HG03064 (cell line): ENCODE measurements at regions not wholly inside any gene's neighbourhood (a gene's known extent, or its start where the extent isn't known, plus 50 kb on each side); places are given as distances from the start of the nearest gene placed in this dataset.
A peak's percentile ranks its signal among the peaks of the same experiment; 100 is the strongest.
"Not testable (repeated sequence)": the region's sequence is repeated elsewhere in the genome, so short reads cannot be mapped to it uniquely, and the experiment has no call there.

Experiments used
- ATAC-seq: cut with Tn5 transposase; IDR thresholded peaks from one replicate; pipeline ENCODE4 v1.9.1; 2021; ENCODE audit warnings: low read depth; ENCODE audit not compliant: unreplicated experiment

DNA sequence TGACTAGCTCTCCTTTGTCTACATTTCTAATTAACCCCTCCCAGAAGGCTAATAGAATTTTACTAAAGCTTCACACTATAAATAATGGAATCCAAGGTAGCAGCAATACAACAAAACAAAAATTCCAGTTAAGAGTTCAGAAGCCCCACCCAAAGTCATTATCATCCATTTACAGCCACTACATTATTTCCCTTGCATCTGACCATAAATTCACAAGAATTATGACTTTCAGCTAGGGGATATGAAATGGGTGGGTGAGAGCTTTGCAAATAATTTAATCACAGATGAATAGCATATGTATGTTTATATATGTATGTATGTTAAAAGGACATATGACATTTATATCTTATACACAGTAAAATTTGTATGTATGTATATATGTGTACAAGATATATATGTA, 65.3 kb upstream of the PTGDR start:
- ATAC-seq, result no peak

GRCh38 chr14:52190337-52190931, 77.1 kb upstream of the PTGDR start:
- no peak for ATAC-seq

DNA sequence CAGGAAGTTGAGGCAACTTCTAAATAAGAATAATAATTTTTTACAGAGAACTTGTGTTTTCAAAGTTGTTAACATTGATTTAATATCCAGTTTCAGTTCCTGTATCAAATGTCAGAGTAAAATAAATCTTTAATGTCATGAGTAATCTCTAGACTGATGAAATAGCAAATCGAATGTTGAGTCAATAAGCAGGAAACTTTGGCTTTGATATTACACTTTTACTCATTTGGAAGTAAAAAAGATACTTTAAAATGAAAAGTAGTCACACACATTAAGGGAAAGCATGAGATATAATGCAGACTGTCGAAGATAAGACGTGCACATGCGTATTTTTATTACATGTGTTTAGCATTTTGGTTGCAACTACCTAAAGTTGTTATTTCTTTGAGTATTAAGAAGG, 78.2 kb upstream of the PTGDR start:
- no peak for ATAC-seq

DNA sequence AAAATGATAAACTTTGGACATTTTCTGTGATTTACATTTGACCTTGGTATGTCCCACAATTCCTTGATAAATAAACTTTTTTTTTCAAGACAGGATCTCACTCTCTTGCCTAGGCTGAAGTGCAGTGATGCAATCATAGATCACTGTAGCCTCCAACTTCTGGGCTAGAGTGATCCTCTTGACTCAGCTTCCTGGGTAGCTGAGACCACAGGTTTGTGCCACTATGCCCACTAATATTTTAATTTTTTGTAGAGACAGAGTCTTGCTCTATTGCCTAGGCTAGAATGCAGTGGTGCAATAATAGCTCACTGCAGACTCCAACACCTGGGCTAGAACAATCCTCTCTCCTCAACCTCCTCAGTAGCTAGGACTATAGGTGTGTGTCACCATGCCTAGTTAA, 79.1 kb upstream of the PTGDR start:
- no peak for ATAC-seq

DNA sequence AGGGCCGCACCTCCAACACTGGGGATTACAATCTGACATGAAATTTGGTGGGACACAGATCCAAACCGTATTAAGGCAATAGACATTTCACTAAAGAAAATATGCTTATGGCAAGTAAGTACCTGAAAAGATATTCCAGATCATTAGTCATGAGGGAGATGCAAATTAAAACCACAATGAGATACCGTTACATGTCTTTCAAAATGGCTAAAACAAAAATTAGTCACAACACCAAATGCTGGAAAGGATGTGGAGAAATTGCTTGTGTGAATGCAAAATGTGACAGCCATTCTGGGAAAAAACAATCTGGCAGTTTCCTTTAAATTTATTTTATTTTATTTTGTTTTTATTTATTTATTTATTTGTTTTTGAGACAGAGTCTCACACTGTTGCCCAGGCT, 82.3 kb upstream of the PTGDR start:
- no peak for ATAC-seq

GRCh38 chr14:52182853-52183252, 84.6 kb upstream of the PTGDR start:
- ATAC-seq, result no peak

GRCh38 chr14:52179141-52179790, 88.2 kb upstream of the PTGDR start:
- no peak for ATAC-seq

GRCh38 chr14:52175982-52176502, 91.5 kb upstream of the PTGDR start:
- ATAC-seq, result peak; percentile 85

DNA sequence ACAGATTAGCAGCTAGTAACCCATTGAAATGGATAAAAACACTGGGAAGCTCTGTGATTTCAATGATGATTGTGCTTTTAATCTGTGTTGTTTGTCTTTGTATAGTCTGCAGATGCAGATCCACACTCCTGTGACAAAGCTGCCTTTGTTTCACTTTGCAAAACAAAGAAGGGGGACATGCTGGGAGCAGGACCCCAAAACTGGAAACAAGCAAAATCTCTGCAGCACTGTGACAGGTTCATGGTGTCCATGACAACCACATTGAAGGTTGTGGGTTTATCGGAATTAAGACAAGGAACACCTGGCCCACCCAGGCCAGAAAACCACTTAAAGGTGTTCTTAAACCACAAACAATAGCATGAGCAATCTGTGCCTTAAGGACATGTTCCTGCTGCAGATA, 95.6 kb upstream of the PTGDR start:
- ATAC-seq, result not testable (repeated sequence)

DNA sequence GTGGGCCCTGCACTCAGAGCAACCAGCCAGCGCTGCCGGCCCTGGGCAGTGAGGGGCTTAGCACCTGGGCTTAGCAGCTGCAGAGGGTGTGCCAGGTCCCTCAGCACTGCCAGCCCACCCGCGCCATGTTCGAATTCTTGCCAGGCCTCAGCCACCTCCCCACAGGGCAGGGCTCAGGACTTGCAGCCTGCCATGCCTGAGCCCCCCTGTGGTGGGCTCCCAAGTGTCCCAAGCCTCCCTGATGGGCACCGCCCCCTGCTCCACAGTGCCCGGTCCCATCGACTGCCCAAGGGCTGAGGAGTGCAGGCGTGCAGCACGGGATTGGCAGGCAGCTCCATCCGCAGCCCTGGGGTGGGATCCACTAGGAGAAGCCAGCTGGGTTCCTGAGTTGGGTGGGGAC, 98.0 kb upstream of the NID2 start:
- no peak for ATAC-seq

- no peak for ATAC-seq
Observed at GRCh38 chr14:52155651-52156213, 86.9 kb upstream of the NID2 start.

DNA sequence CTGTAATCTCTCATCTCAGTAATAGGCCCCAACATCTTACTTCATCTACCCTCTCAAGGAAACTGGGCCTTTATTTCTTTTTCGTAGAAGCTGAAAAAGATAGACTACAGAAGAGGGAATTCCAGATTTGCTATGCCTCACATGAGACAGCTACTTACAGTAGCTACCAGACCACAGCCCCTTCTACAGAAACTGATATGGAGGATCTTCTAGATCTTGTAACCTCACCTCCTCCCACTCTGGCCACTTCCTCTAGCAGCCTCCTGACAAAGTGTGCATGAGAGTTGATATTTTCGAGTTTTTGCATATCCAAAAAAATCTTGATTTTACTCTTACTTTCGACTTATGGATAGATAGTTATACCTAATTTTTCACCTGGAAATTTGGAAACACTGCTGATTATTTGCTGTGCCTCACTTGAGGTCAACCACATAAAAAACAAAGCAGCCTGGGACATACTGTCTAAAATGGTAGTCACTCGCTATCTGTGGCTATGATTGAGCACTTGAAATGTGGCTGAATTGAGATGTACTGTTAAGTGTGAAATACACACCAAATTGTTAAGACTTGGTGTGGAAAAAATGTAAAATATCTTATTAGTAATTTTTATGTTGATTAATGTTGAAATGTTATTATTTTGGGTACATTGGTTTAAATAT, 86.3 kb upstream of the NID2 start:
- ATAC-seq, result no peak

DNA sequence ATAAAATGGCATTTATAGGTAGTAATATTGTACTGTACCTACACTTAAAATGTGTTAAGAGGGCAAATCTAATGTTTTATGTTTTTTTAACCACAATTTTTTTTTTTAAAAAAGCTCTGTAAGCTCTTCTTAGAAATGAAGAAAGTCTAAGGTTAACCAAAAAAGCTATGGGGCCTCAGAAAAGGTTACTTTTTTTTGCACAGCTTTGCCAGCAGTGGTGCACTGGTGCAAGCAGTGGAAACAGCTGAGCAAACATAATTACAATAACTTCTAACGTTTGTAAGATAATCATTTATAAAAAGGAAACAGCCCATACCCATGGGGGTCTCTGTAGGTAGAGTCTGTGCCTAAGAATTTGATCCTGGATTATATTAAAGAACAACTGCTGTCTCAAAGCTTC, 85.1 kb upstream of the NID2 start:
- ATAC-seq, result no peak

DNA sequence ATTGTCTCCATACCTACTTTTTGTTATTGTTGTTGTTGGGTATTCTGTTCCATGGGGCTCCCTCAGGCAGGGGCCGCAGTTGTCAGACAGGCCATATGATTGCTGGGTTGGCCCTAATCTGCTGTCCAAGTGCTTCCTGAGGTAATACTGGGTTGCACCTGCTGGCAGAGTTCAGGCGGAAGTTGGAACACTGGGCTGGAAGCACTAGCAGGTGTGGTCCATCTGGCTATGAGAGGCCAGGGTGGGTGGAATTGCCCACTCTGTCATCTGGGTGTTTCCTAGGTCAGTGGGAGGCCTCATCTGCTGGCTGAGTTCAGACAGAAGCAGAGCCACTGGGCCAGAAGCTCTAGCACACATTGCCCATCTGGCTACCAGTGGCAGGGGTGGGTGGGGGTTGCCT, 81.3 kb upstream of the NID2 start:
- ATAC-seq, result no peak

GRCh38 chr14:52148371-52148770, 79.5 kb upstream of the NID2 start:
- no peak for ATAC-seq

DNA sequence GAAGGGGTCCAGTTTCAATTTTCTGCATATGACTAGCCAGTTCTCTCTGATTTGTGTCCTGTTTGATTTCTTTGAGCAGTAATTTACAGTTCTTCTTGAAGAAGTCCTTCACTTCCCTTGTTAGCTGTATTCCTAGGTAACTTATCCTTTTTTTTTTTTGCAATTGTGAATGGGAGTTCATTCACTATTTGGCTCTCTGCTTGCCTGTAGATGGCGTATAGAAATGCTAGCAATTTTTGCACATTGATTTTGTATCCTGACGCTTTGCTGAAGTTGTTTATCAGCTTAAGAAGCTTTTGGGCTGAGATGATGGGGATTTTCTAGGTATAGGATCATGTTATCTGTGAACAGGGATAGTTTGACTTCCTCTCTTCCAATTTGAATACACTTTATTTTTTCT, 77.6 kb upstream of the NID2 start:
- ATAC-seq, result no peak

DNA sequence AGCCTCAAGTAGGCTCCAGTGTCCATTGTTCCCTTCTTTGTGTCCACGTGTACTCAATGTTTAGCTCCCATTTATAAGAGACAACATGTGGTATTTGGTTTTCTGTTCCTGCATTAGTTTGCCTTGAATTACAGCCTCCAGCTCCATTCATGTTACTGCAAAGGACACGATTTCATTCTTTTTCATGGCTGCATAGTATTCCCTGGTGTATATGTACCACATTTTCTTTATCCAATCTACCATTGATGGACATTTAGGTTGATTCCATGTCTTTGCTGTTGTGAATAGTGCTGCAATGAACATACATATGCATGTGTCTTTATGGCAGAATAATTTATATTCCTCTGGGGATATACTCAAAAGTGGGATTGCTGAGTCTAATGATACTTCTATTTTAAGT, 75.2 kb upstream of the NID2 start:
- ATAC-seq, result not testable (repeated sequence)

- ATAC-seq, result no peak
Observed at GRCh38 chr14:52142504-52142903, 73.6 kb upstream of the NID2 start.

DNA sequence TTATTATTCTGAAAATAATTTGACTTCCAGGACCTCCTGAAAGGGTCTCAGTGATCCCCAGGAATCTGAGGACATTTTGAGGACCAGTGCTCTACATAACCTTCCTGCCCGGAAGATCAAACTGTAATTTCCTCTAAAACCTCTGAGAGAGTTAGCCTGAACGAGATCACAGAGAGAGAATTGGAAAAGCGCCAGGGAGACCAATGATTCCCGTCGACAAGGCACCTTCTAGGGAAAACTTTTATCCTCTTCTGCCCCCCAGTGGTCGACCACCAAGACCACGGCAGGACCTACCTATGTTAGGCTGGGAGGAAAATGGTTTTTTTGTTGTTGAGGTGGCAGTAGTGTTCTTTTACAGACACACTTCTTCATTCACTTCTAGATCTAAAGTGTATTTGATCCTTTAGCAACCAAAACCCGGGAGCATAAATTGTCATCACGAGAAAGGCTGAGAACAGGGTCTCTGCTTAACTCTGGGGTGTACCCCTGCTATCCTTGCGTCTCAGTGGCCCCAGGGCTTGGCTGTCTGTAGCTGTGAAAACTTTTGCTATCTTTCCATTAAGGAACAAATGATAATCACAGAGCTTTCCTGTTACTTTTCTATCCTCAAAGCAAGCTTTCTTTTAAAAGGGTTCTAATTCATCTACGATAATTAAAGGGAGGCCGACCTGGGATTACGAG, 62.9 kb upstream of the NID2 start:
- ATAC-seq, result no peak

- ATAC-seq, result no peak
Observed at GRCh38 chr14:52129721-52130120, 60.9 kb upstream of the NID2 start.

DNA sequence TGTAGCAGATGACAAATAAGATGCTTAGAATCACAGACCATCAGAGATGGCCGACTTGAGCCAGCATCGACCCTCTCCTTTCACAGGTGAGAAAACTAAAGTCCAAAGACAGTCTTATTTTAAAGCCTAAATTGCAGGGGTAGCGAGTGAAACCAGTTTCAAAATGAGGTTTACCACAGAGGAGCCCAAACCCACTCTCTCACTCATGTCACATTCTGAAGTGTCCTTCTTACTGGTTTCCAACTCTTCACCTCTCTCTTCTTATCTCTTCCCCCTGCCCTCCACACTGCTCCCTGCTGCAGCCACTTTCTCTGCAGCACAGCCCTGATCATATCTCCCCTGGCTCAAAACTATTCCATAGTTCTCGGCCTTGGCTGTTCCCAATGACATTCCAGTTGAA, 57.0 kb upstream of the NID2 start:
- ATAC-seq, result no peak
